Kidney capillary endothelial cell (primary cell): ENCODE measurements at regions not wholly inside any gene's neighbourhood (a gene's known extent, or its start where the extent isn't known, plus 50 kb on each side); places are given as distances from the start of the nearest gene placed in this dataset.

Experiments used
- DNase-seq: peaks from one replicate; pipeline ENCODE4 v3.0.0-alpha.2; 2018; ENCODE audit warnings: low spot score

GRCh38 chr7:125020801-125021200 lies 91.2 kb upstream of the POT1 start:
- DNase-seq = no peak

- no peak for DNase-seq
Measured at GRCh38 chr7:125010540-125010939, 80.9 kb upstream of the POT1 start.

- DNase-seq = no peak
Measured at GRCh38 chr7:124996778-124997177, 67.2 kb upstream of the POT1 start.

GRCh38 chr7:124992851-124993562 lies 63.4 kb upstream of the POT1 start:
- DNase-seq = no peak

- DNase-seq = no peak
Measured at GRCh38 chr7:124989911-124990310, 60.3 kb upstream of the POT1 start.
